HG03342 (cell line): ENCODE measurements at regions not wholly inside any gene's neighbourhood (a gene's known extent, or its start where the extent isn't known, plus 50 kb on each side); places are given as distances from the start of the nearest gene placed in this dataset.
A peak's percentile ranks its signal among the peaks of the same experiment; 100 is the strongest.
"Not testable (repeated sequence)": the region's sequence is repeated elsewhere in the genome, so short reads cannot be mapped to it uniquely, and the experiment has no call there.

Experiments used
- ATAC-seq: cut with Tn5 transposase; IDR thresholded peaks from one replicate; pipeline ENCODE4 v1.9.1; 2021; ENCODE audit warnings: mild to moderate bottlenecking, moderate library complexity; ENCODE audit not compliant: unreplicated experiment

DNA sequence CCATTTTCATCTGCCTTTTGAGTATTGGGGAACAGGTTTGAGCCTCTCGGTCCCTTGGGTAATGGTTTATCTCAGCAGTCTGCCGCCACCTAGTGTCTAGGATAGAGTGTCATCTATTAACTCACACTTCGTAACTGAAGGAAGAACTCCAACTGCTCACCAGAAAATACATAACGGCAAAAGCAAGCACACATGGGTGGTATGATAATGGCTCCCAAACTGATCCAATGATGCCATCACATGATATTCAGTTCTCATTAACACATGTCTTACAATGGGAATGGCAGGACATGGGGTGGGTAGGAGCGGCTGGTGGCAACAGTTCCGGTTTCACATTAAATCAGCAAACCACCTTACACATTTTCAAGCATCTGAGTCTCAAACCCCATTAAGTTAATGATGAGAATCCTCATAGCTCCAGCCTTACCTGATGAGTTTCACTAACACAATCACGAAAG is 110.7 kb upstream of the PHACTR1 start:
- peak; percentile 36 for ATAC-seq

DNA sequence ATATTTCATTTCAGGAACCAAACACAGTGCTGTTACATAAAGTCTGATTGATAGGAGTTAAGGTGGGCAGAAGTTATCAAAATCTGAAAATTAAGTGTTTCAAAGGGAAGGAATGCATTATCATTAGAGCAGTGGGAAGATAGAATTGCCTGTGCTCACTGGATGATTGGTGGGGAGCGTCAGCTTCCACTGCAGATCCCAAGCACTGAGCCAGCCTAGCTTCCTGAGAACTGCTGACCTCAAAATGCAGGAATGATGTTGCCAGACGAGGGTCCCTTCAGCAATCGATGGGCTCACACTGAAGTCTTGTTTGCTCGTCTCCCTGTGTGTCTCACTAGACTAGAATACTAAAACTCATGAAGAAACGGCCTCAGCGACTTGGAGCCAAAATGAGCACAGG is 110.0 kb upstream of the PHACTR1 start:
- ATAC-seq: no peak

DNA sequence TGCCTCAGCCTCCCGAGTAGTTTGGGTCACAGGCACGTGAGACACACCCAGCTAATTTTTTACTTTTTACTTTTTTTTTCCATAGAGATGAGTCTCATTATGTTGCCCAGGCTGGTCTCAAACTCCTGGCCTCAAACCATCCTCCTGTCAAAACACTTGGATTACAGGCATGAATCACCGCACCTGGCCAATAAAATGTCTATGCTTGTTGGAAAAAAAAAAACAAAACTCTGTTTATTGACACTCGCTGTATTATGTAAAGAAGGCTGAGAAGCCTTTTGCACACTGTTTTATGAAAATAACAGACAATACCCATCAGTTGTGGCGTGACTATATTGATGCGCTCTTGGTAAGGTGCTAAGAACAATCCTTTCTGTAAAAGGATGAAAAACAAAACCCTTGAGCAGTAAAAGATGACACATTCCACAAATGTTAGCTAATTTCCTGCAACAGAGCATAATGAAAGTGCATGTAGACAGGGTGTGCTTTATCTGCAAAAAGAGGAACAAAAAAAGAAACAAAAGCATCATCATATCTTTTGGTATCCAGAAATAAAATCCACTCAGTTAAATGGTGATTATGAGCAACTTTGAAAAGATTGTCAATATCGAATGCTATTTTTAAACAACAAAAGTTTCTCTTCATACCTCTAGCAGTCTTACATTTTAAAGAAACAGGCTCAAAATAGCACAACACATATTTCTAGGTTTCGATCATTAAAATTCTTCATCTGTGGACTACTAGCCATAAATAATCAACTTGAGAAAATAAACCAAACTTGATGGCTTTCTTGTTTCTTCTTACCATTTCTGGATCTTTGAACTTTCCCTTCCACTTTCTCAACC is 108.3 kb upstream of the PHACTR1 start:
- ATAC-seq: peak; percentile 75

DNA sequence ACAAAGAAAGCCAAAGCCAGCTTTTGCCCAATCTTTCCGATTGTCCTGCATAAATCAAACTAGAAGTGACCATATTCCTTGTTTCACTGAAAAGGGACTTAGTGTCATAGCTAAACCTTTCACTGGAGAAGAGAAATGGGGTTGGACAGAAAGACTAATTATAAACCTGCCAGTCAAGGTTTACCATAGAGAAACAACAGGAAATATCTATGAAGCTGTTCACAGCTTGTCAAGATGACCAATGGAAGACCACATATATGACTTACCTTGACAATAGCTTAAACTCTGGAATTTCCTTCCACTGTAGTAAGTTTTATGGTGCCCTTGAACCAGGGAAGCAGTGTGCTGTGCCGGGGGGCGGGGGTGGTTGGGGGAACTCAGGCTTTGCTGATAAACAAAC is 107.7 kb upstream of the PHACTR1 start:
- no peak for ATAC-seq

DNA sequence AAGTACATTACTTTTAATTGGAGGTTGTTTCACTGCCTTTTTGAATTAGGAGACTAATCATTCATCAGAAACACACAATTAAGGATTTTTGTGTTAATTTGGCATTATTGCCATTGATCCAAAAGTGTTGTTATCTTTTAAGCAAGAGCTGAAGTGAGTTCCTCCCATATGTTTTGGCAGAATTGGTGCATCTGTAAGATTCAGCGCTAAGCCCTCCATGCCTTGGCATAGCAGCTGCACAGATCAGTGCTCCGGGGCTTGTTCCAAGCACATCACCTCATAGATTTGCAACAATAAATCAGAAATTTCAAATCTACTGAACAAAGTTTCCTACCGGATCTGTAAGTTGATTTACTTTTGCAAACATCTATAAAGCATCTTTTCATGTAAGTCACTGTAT is 106.8 kb upstream of the PHACTR1 start:
- no peak for ATAC-seq

DNA sequence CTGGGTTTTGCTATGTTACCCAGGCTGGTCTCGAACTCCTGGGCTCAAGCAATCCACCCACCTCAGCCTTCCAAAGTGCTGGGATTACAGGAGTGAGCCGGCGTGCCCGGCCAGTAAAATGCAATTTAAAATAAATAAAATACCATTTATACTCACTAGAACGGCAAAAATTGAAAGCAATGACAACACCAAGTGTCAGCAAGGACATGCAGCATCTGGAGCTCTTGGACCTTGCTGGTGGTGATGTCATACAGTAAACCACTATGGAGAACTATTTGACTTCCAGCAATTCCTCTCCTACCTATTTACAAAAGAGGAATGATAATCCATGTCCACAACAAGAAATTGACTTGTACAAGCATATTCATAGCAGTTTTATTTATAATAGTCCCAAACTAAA is 105.7 kb upstream of the PHACTR1 start:
- ATAC-seq: no peak

DNA sequence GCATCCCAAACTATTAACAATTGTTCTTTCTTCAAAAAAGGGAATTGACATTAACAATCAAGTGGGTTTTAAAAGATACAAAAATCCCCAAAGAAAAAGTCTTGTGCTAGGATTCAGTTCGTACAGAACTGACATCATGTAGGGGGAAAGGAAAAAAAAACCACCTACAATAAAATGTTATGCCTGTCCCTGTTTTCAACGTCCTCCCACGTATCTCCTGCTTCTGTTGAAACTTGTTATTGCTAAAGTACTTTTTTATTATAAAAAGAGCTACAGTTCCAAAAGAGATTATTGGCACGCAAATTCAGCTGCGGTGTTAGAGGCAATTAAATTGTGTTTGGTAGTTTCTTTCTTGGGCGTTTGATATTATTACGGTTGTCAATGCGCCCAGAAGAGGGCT is 102.8 kb upstream of the PHACTR1 start:
- no peak for ATAC-seq

DNA sequence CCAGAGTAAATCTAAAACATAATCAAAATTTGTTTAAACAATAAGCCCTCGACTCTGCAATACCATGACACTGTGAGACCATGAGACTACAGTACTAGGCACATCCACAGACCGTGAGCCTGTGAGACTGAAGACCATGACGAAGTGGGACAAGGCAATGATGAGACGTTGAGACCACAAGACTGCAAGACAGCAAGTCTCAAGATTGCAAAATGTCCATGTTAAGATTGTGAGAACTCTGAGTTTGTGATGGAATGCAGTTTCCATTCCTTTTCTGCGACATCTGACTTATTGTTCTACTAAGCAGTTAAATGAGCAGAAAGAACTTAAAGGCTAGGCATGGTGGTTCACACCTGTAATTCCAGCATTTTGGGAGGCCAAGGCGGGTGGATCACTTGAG is 102.1 kb upstream of the PHACTR1 start:
- ATAC-seq: no peak

DNA sequence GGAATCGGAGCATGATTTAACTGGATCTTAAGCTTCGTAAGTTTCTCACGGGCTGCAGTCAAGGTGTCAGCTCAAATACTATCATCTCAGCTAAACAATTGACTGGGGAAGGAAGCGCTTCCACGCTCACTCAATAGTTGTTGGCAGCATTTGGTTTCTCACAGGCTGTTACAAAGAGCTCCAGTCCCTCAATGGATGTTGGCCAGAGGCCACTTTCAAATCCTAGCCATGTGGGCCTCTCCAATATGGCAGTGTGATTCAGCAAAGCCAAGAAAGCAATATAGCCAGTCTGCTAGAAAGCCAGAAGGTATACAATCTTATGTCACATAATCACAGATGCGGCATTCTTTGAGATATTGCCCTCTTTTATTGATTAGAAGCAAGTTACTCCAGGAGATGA is 98.3 kb upstream of the PHACTR1 start:
- ATAC-seq: no peak

DNA sequence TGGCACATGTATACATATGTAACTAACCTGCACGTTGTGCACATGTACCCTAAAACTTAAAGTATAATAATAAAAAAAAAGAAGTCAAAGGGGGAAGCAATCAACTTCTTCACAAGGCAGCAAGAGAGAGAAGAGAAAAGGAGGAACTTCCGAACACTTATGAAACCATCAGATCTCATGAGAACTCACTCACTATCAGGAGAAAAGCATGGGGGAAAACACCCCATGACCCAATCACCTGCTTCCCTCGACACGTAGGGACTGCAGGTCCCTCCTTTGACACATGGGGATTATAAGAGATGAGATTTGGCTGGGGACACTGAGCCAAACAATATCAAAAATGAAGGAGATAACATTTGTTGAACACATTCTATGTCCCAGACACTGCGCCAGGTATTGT is 94.8 kb upstream of the PHACTR1 start:
- no peak for ATAC-seq

DNA sequence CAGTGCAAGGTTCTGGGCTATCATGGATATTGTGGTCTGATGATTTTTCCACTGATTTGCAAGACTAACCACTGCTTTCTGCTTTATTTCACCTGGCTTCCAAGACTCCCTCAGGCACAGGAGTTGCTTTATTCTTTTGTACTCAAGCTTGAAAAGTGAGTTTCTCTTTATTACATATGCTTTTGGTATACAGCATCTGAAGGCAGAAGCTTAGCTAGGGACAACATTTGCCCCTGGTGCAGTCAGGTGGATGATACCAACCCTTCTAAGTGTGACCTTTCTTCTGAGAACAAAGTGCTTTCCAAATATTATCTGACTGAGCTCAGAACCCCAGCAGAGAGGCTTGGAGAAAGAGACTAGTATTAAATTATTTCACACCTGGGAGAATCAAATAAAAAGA is 94.0 kb upstream of the PHACTR1 start:
- no peak for ATAC-seq

DNA sequence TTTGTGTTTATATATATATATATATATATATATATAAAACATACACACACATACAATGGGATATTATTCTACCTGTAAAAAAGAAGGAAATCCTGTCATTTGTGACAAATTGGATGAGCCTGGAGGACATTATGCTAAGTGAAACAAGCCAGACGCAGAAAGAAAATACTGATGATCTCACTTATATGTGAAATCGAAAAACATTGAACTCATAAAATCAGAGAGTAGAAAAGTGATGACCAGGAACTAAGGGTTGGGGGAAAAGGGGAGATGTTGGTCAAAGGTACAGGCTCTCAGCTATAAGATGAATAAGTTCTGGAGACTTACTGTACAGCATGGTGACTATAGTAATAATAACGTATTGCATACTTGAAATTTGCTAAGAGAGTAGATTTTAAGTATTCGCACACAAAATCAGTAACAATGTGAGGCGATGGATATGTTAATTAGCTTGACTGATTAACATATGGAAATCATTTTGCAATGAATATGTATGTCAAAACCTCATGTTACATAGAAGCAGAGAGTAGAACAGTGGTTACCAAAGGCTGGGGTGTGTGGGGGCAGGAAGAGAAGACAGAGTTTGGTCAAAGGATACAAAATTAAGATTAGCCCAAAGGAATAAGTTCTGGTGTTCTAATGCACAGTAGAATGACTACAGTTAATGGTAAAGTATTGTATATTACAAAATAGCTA is 92.3 kb upstream of the PHACTR1 start:
- ATAC-seq: no peak

DNA sequence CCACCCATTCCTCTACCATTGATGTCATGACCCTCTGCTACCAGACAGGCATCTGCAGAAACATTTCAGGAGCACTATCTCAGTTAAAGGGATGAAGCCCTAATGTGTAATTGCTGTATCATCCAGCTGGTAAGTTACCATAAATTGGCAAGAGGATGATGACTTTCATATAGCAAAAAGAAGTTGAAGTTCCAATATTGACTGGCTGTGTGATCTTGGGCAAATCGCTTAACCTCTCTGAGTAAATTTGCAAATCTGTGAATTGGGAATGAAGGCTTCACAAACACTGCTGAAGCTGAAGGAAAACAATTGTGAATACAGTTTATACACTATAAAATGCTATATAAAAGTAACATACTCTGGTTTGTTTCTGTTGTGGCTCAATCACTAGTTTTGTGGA is 89.5 kb upstream of the PHACTR1 start:
- ATAC-seq: no peak

DNA sequence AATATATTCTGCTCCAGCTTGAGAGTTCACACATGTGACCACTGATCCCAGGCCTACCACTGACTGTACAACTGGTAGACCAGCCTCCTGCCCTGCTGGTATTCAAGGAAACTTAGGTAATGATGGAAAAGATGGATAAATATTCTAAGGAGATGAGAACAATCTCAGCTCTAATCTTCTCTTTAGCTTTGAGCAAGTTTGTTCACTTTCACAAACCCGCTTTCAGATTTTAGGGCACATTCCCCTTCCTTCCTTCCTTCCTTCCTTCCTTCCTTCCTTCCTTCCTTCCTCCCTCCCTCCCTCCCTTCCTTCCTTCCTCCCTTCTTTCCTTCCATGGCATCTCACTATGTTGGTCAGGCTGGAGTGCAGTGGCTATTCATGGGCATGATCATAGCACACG is 88.2 kb upstream of the PHACTR1 start:
- no peak for ATAC-seq

DNA sequence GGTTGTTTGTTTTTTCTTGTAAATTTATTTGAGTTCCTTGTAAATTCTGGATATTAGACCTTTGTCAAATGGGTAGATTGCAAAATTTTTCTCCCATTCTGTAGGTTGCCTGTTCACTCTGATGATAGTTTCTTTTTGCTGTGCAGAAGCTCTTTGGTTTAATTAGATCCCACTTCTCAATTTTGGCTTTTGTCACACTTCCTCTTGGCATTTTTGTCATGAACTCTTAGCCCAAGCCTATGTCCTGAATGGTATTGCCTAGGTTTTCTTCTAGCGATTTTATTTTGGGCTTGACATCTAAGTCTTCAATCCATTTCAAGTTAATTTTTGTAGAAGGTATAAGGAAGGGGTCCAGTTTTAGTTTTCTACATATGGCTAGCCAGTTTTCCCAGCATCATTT is 82.8 kb upstream of the PHACTR1 start:
- ATAC-seq: not testable (repeated sequence)

DNA sequence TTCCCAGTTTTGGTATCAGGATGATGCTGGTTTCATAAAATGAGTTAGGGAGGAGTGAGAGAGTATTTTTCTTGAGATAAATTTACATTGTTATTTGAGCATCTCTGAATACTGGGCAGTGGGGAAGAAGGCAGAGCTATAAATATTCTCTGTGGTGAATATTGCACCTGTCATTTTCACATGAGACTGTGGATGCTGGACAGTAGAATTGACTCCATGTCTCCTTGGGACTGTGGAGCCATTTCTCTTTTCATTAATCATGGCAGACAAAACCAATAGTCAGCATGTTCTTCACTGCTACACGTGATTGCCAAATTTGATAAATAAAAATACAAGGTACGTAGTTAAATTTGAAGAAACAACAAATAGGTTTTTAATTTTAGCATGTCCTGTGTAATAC is 81.2 kb upstream of the PHACTR1 start:
- ATAC-seq: no peak

DNA sequence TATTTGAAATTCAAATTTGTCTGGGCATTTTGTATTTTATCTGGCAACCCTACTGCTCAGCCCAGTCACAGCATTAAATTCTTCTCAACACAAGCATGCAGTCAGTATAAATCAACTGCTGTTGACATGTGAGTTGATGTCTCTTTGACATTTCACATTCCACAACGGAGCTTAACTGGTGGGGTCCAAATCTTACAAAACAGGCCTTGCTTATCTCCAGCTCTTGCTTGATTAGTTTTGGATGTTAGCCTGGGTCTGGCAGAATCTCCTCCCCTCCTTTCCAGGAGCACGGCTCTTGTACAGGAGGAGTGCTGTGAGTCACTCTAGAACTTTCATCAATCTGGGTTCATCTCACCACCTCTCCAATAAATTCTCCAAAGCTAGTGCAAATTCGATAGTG is 80.8 kb upstream of the PHACTR1 start:
- no peak for ATAC-seq

DNA sequence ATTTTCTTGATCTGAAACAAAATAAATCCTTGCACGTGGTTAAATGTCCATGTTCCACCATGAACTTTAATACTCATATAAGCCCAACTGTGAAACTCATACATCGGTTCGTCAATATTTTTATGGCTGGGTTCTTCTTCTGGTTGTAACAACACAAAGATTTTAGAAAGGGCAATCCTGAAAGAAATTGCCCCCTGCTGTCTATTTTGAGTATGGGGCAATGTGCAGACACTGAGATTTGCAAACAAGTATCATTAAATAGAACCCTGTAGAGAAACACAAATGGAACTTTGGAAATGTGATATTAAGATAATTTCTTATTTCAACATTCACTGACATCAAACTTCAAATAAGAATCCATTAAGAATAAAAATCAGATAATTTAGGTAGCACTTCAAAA is 80.2 kb upstream of the PHACTR1 start:
- ATAC-seq: no peak

DNA sequence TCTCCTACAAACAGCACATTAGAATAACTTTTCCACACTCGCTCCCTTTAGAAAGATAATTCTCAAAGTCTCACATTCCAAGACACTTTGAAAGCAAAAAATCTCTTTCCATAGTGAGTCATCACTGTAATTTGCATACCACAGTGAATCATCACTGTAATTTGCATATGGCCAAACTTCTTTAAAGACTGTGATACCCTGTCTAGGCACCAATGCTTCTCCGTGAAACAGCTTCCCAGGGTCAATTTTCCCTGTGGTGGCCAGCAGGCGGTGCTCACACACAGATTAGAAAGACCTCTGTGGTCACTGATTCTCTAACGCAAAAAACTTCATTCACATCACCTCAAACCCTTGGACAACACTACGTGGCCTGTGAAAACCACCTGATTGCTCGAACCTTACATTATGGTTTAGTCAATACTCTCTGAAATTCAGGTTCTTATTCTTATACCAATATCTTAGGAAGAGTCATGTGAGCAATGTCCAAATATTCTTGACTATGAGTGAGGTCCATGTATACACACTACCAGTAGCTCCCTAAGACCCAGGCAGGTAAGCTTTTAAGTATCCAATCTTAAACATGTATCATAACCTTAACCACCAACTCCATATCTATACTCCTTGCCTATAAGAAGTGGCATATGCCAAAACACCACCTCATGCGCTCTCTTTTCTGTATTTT is 78.5 kb upstream of the PHACTR1 start:
- peak; percentile 75 for ATAC-seq

DNA sequence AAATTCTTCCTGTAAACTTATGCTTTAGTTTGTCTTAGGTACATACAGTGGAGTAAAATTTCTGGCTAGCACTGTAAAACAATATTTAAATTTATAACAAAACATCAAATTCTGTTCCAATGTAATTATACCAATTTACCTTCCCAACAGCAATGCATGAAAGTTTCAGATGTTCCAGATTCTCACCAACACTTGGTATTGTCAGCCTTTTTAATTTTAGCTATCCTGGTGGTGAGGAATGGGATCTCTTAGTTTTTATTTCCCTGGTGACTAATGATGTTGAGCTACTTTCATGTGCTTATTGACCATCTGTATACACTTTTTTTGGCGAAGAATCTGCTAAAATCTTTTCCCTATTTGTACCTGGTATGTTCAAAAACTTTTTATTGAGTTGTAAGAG is 76.1 kb upstream of the PHACTR1 start:
- ATAC-seq: no peak

DNA sequence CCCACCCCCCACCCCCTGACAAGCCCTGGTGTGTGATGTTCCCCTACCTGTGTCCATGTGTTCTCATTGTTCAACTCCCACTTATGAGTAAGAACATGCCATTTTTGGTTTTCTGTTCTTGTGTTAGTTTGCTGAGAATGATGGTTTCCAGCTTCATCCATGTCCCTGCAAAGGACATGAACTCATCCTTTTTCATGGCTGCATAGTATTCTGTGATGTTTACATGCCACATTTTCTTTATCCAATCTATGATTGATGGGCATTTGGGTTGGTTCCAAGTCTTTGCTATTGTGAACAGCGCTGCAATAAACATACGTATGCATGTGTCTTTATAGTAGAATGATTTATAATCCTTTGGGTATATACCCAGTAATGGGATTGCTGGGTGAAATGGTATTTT is 74.8 kb upstream of the PHACTR1 start:
- not testable (repeated sequence) for ATAC-seq

DNA sequence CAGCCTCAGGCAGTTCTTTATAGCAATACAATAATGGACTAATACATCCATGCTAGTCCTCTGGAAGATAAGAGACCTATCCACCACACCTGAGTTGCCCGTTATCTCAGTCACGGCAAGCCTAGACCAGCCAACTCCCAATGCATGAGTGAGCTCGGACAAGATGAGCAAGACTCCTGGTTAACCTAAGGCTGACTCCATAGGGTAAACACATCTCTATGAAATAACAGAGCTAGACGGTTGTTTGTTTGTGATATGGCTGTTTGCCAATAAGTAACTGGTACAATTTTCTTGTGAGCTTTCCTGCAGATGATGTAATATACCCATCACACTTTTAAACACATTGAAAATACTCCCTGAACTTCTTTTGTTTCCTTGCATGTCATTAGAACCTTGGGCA is 70.6 kb upstream of the PHACTR1 start:
- ATAC-seq: no peak
